HG03457 (cell line): ENCODE measurements at regions not wholly inside any gene's neighbourhood (a gene's known extent, or its start where the extent isn't known, plus 50 kb on each side); places are given as distances from the start of the nearest gene placed in this dataset.

Experiments
- ATAC-seq: cut with Tn5 transposase; IDR thresholded peaks from one replicate; pipeline ENCODE4 v1.9.1; 2021; ENCODE audit warnings: moderate number of reproducible peaks; ENCODE audit not compliant: unreplicated experiment

GRCh38 chr4:158010361-158010760, 162.5 kb downstream of the GASK1B start:
- no peak for ATAC-seq

GRCh38 chr4:158008551-158009218, 164.1 kb downstream of the GASK1B start:
- ATAC-seq, result no peak

- no peak for ATAC-seq
These were observed 165.3 kb downstream of the GASK1B start for GRCh38 chr4:158007566-158007965.

- ATAC-seq, result no peak
These were observed 165.8 kb downstream of the GASK1B start for GRCh38 chr4:158006990-158007389.

- no peak for ATAC-seq
These were observed 167.8 kb downstream of the GASK1B start for GRCh38 chr4:158005021-158005420.

GRCh38 chr4:158004101-158004500, 168.7 kb downstream of the GASK1B start:
- no peak for ATAC-seq

DNA sequence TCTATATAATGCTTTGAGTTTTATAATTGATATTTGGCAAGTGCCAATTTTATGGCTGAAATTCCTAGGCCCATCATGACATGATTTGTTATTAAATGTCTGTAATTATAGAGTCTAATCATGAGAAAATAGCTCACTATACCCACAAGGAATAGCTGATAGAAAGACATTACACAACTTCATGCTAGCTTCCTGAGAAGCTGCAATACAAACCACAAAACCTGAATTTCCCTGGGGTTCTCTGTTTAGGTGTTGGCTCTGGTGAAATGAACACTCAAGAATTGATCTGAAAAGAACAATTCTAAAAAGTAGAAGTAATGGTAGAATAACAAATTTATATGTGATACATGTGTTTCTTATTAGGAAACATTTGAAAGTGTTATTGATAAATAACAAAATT, 169.6 kb downstream of the GASK1B start:
- no peak for ATAC-seq

- no peak for ATAC-seq
These were observed 170.7 kb downstream of the GASK1B start for GRCh38 chr4:158002173-158002572.

DNA sequence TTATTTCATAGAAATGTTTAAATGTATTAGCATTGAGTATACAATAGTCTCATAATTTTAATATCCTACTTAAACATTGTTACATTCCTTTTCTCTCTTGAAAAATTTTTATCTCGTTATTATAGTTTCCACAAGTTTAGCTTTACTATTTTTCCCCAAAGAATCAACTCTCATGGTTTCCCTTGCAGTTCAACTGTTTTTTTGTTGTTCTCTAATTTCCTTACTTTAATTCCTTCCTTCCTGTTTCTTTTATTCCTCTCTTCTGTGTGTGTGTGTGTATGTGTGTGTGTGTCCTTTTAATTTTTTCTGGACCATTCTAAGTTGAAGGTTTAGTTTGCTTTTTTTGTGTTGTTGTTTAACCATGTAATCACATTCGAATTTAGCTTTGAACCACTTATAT, 171.1 kb downstream of the GASK1B start:
- ATAC-seq, result no peak

GRCh38 chr4:157999723-158000122, 173.1 kb downstream of the GASK1B start:
- no peak for ATAC-seq

DNA sequence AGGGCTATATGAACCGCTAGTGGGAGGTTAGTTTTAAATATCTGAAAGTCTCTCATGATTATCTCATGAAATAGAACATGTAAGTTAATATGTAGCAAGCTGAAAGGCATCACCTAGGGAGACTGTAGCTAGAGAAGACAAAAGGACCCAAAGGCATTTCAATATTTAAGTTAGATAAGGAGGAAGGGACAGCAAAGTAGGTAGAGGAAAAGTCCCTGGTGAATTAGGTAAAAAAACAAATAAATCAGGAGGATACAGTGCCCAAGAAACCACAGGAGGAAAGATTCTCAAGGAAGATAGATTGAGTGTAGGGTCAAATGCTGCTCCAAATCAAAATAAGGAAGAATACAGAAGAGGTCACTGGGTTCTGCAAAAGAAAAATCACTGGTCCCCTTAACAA, 175.5 kb downstream of the GASK1B start:
- ATAC-seq, result no peak

- ATAC-seq, result no peak
These were observed 176.5 kb downstream of the GASK1B start for GRCh38 chr4:157996061-157997028.

GRCh38 chr4:157994863-157995262, 178.0 kb downstream of the GASK1B start:
- ATAC-seq, result no peak

- no peak for ATAC-seq
These were observed 179.6 kb downstream of the GASK1B start for GRCh38 chr4:157992948-157993839.

- ATAC-seq, result no peak
These were observed 180.7 kb downstream of the GASK1B start for GRCh38 chr4:157992038-157992705.

DNA sequence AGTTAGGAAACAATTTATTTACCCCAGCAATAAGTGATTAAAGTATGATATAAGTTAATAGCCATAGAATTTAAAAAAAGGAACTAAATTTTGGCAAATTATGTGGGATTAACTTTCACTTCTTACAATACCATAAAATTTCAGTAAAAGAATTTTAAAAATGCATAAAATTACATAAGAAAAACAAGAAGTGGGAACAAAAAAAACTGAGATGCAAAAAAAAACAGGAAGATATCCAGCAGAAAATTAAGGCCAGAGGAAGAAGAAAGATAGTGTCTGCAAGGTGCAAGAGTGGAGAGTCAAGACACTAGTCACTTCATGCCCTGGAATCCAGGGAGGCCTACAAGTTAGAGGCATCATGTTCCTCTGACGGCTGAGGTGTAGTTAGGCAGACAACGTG, 184.2 kb downstream of the GASK1B start:
- ATAC-seq, result no peak

GRCh38 chr4:157984285-157984911, 188.4 kb downstream of the GASK1B start:
- ATAC-seq, result no peak

GRCh38 chr4:157983300-157983699, 189.5 kb downstream of the GASK1B start:
- no peak for ATAC-seq

DNA sequence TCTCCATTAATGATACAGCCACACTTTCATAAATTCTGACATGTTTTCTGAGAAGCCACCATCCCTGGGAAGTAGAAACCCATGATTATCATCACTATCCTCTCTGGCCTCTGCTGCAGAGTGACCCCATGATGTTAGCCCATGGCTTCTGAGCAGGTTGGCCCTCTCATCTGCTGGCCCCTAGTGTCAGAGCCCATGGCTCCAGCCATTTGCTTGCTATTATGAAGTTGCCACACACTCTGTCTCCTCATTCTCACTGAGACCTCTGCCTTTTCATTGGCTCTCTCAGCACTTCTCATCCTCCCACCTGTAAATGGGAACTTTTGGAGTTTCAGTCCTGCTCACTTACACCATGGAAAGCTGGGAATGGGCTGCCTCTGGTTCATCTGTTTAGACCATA, 192.7 kb downstream of the GASK1B start:
- no peak for ATAC-seq

- peak; percentile 77 for ATAC-seq
These were observed 194.0 kb downstream of the GASK1B start for GRCh38 chr4:157978680-157979361.
